Heart left ventricle (tissue), 13 donors: ENCODE measurements at regions not wholly inside any gene's neighbourhood (a gene's known extent, or its start where the extent isn't known, plus 50 kb on each side); places are given as distances from the start of the nearest gene placed in this dataset.

Source experiments
- POLR2A ChIP-seq, 2 donors: fragments of 450-650 bp; IDR thresholded peaks; one replicate each; pipeline ENCODE4 v1.6.1; 2017; ENCODE audit warnings: antibody characterized with exemption in 2 of 2, mild to moderate bottlenecking in 2 of 2, moderate library complexity in 2 of 2
- TF ChIP-seq, protein P1 (sequence below), 12 donors: fragments of 200-600 bp; sonication (generic) in 4 of 12; IDR thresholded peaks; one replicate each; pipeline versions ENCODE4 v1.5.0 to v1.8.0; 2018 to 2022; ENCODE audit warnings: antibody characterized with exemption in 12 of 12, mild to moderate bottlenecking in 5 of 12
- donor health status: ischemic (EF 13 %, LVEDD 7.1; RV severe dilation, severe dysfunction).
- donor health status: DM: no; HTN: yes; CAD: no.
- donor health status: DM: no; HTN: no; CAD: no.
- donor health status: ischemic (EF 25% LVEDD 6.9; RV normal size, moderate dysfunction).
- donor health status: ischemic (EF 25% LVEDD 5.7; RV mildly dilated, moderate dysfunction).
- donor health status: ischemic (EF 35%, LVEDD 5.7; RV mildly dilated, moderate dysfunction).
- donor health status: nonischemic (EF 11% LVEDD 7.7; RV severe dilation, severe dysfunction).
- donor health status: DM: yes; HTN: yes; CAD: no.
- donor health status: PGD.
- donor health status: ischemic (EF 29% LVEDD 5.4; RV normal size, mild dysfunction).
- donor health status: nonischemic (EF 23%, LVEDD 6.1; RV moderate dilation, normal function).

GRCh38 chr13:60303166-60303565 is 93.9 kb upstream of the TDRD3 start:
- TF ChIP-seq POLR2A (IDR thresholded peaks at IDR 0.05) = no peak
- TF ChIP-seq, protein P1, sequence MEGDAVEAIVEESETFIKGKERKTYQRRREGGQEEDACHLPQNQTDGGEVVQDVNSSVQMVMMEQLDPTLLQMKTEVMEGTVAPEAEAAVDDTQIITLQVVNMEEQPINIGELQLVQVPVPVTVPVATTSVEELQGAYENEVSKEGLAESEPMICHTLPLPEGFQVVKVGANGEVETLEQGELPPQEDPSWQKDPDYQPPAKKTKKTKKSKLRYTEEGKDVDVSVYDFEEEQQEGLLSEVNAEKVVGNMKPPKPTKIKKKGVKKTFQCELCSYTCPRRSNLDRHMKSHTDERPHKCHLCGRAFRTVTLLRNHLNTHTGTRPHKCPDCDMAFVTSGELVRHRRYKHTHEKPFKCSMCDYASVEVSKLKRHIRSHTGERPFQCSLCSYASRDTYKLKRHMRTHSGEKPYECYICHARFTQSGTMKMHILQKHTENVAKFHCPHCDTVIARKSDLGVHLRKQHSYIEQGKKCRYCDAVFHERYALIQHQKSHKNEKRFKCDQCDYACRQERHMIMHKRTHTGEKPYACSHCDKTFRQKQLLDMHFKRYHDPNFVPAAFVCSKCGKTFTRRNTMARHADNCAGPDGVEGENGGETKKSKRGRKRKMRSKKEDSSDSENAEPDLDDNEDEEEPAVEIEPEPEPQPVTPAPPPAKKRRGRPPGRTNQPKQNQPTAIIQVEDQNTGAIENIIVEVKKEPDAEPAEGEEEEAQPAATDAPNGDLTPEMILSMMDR (IDR thresholded peaks at IDR 0.05) = no peak
